ENCODE measurements at regions not wholly inside any gene's neighbourhood (a gene's known extent, or its start where the extent isn't known, plus 50 kb on each side); places are given as distances from the start of the nearest gene placed in this dataset.

GRCh38 chr4:40686081-40686913 lies 56.6 kb upstream of the RBM47 start:
- TF ChIP-seq, protein P1, sequence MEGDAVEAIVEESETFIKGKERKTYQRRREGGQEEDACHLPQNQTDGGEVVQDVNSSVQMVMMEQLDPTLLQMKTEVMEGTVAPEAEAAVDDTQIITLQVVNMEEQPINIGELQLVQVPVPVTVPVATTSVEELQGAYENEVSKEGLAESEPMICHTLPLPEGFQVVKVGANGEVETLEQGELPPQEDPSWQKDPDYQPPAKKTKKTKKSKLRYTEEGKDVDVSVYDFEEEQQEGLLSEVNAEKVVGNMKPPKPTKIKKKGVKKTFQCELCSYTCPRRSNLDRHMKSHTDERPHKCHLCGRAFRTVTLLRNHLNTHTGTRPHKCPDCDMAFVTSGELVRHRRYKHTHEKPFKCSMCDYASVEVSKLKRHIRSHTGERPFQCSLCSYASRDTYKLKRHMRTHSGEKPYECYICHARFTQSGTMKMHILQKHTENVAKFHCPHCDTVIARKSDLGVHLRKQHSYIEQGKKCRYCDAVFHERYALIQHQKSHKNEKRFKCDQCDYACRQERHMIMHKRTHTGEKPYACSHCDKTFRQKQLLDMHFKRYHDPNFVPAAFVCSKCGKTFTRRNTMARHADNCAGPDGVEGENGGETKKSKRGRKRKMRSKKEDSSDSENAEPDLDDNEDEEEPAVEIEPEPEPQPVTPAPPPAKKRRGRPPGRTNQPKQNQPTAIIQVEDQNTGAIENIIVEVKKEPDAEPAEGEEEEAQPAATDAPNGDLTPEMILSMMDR (IDR thresholded peaks at IDR 0.05) = no peak
- no peak for TF ChIP-seq POLR2A (IDR thresholded peaks at IDR 0.05)
